GM12892 (cell line): ENCODE measurements at regions not wholly inside any gene's neighbourhood (a gene's known extent, or its start where the extent isn't known, plus 50 kb on each side); places are given as distances from the start of the nearest gene placed in this dataset.

ENCODE experiments used
- POLR2A ChIP-seq: IDR thresholded peaks from 2 replicates; pipeline ENCODE4 v1.6.1; 2011; ENCODE audit warnings: low read depth, low read length, control low read depth
- POLR2AphosphoS5 ChIP-seq: IDR thresholded peaks from 2 replicates; pipeline ENCODE4 v1.6.1; 2011; ENCODE audit warnings: low read depth, low read length, control low read depth

DNA sequence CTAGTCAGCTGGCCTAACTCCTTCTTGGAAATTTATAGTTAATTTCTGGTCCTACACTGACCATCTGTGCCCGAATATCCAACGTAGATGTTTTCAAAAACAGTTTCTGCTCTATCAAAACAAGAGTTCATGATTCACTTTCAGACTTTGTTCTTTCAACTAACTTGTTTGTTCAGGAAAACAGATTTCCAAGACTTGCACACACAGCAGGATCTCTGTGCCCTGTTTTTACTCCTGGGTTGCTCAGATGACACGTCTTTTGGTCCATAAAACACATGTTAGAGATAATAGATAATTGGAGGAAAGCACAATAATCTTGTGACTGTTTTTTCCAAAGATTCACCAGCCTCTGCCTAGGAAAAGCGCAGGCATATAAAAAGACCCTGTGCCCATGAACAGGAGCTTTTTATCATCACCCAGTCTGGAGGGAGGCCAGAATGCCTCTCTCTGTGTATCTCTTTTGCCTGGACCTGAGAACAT lies 218.0 kb downstream of the IRS2 start:
- TF ChIP-seq POLR2A (no peak), POLR2AphosphoS5 (no peak)
